HEK293 (cell line): ENCODE measurements at regions not wholly inside any gene's neighbourhood (a gene's known extent, or its start where the extent isn't known, plus 50 kb on each side); places are given as distances from the start of the nearest gene placed in this dataset.

ENCODE experiments used
- ZFP37 ChIP-seq: fragments of 450-650 bp; formaldehyde crosslinking; IDR thresholded peaks from 2 replicates; pipeline ENCODE4 v1.5.1; 2016; ENCODE audit warnings: missing biosample characterization, missing genetic modification characterization
- ZNF155 ChIP-seq: fragments of 450-650 bp; formaldehyde crosslinking; IDR thresholded peaks from 2 replicates; pipeline ENCODE4 v1.5.1; 2016; ENCODE audit warnings: missing biosample characterization, missing genetic modification characterization
- ZNF777 ChIP-seq: fragments of 450-650 bp; formaldehyde crosslinking; IDR thresholded peaks from 2 replicates; pipeline ENCODE4 v1.5.1; 2017; ENCODE audit warnings: missing biosample characterization, missing genetic modification characterization, borderline replicate concordance
- TF ChIP-seq, protein P1 (sequence below): fragments of 450-650 bp; formaldehyde crosslinking; IDR thresholded peaks from 2 replicates; pipeline ENCODE4 v1.5.1; 2016; ENCODE audit warnings: missing biosample characterization, missing genetic modification characterization, borderline replicate concordance
- TF ChIP-seq, protein P2 (sequence below): fragments of 450-650 bp; formaldehyde crosslinking; IDR thresholded peaks from 2 replicates; pipeline ENCODE4 v1.5.1; 2016; ENCODE audit warnings: missing biosample characterization, missing genetic modification characterization
- TF ChIP-seq, protein P3 (sequence below): fragments of 450-650 bp; formaldehyde crosslinking; IDR thresholded peaks from 2 replicates; pipeline ENCODE4 v1.5.1; 2016; ENCODE audit warnings: missing biosample characterization, missing genetic modification characterization
- TF ChIP-seq, protein P4 (sequence below): fragments of 450-650 bp; formaldehyde crosslinking; IDR thresholded peaks from 2 replicates; pipeline ENCODE4 v1.5.1; 2016; ENCODE audit warnings: missing biosample characterization, missing genetic modification characterization
- TF ChIP-seq, protein P5 (sequence below): fragments of 450-650 bp; formaldehyde crosslinking; IDR thresholded peaks from 2 replicates; pipeline ENCODE4 v1.5.1; 2016; ENCODE audit warnings: missing biosample characterization, missing genetic modification characterization, low read depth

DNA sequence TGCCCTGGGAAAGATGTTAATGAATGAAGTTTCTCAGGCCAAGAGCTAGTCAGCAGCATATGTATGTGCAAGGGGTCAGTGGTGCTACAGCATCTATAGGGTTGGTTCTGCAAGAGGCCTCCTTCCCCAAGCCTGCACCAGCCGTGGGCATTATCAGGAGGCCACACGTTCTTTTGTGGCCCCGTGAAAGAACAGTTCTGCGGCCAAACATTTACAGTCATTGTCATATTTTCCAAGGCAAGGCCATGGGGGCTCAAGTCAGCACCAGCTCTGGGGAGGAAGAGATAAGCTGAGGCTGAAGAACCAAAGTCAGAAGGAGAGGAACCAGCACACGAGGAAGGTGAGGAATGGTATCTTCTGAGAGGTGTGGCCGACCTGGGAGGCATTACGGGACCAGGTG, 54.4 kb upstream of the TMEM72 start:
- TF ChIP-seq ZNF777 (tag by site-specific recombination) = no peak
- TF ChIP-seq, protein P1, sequence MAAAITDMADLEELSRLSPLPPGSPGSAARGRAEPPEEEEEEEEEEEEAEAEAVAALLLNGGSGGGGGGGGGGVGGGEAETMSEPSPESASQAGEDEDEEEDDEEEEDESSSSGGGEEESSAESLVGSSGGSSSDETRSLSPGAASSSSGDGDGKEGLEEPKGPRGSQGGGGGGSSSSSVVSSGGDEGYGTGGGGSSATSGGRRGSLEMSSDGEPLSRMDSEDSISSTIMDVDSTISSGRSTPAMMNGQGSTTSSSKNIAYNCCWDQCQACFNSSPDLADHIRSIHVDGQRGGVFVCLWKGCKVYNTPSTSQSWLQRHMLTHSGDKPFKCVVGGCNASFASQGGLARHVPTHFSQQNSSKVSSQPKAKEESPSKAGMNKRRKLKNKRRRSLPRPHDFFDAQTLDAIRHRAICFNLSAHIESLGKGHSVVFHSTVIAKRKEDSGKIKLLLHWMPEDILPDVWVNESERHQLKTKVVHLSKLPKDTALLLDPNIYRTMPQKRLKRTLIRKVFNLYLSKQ (tag by site-specific recombination) = no peak
- TF ChIP-seq, protein P2, sequence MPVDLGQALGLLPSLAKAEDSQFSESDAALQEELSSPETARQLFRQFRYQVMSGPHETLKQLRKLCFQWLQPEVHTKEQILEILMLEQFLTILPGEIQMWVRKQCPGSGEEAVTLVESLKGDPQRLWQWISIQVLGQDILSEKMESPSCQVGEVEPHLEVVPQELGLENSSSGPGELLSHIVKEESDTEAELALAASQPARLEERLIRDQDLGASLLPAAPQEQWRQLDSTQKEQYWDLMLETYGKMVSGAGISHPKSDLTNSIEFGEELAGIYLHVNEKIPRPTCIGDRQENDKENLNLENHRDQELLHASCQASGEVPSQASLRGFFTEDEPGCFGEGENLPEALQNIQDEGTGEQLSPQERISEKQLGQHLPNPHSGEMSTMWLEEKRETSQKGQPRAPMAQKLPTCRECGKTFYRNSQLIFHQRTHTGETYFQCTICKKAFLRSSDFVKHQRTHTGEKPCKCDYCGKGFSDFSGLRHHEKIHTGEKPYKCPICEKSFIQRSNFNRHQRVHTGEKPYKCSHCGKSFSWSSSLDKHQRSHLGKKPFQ = no peak
- TF ChIP-seq, protein P3, sequence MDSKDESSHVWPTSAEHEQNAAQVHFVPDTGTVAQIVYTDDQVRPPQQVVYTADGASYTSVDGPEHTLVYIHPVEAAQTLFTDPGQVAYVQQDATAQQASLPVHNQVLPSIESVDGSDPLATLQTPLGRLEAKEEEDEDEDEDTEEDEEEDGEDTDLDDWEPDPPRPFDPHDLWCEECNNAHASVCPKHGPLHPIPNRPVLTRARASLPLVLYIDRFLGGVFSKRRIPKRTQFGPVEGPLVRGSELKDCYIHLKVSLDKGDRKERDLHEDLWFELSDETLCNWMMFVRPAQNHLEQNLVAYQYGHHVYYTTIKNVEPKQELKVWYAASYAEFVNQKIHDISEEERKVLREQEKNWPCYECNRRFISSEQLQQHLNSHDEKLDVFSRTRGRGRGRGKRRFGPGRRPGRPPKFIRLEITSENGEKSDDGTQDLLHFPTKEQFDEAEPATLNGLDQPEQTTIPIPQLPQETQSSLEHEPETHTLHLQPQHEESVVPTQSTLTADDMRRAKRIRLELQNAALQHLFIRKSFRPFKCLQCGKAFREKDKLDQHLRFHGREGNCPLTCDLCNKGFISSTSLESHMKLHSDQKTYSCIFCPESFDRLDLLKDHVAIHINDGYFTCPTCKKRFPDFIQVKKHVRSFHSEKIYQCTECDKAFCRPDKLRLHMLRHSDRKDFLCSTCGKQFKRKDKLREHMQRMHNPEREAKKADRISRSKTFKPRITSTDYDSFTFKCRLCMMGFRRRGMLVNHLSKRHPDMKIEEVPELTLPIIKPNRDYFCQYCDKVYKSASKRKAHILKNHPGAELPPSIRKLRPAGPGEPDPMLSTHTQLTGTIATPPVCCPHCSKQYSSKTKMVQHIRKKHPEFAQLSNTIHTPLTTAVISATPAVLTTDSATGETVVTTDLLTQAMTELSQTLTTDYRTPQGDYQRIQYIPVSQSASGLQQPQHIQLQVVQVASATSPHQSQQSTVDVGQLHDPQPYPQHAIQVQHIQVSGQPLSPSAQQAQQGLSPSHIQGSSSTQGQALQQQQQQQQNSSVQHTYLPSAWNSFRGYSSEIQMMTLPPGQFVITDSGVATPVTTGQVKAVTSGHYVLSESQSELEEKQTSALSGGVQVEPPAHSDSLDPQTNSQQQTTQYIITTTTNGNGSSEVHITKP (tag by site-specific recombination) = no peak
- no peak for TF ChIP-seq ZNF155 (tag by site-specific recombination)
- TF ChIP-seq, protein P4, sequence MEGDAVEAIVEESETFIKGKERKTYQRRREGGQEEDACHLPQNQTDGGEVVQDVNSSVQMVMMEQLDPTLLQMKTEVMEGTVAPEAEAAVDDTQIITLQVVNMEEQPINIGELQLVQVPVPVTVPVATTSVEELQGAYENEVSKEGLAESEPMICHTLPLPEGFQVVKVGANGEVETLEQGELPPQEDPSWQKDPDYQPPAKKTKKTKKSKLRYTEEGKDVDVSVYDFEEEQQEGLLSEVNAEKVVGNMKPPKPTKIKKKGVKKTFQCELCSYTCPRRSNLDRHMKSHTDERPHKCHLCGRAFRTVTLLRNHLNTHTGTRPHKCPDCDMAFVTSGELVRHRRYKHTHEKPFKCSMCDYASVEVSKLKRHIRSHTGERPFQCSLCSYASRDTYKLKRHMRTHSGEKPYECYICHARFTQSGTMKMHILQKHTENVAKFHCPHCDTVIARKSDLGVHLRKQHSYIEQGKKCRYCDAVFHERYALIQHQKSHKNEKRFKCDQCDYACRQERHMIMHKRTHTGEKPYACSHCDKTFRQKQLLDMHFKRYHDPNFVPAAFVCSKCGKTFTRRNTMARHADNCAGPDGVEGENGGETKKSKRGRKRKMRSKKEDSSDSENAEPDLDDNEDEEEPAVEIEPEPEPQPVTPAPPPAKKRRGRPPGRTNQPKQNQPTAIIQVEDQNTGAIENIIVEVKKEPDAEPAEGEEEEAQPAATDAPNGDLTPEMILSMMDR (tag by site-specific recombination) = no peak
- TF ChIP-seq ZFP37 (tag by site-specific recombination) = no peak
- TF ChIP-seq, protein P5, sequence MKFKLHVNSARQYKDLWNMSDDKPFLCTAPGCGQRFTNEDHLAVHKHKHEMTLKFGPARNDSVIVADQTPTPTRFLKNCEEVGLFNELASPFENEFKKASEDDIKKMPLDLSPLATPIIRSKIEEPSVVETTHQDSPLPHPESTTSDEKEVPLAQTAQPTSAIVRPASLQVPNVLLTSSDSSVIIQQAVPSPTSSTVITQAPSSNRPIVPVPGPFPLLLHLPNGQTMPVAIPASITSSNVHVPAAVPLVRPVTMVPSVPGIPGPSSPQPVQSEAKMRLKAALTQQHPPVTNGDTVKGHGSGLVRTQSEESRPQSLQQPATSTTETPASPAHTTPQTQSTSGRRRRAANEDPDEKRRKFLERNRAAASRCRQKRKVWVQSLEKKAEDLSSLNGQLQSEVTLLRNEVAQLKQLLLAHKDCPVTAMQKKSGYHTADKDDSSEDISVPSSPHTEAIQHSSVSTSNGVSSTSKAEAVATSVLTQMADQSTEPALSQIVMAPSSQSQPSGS = no peak
